ENCODE measurements at regions not wholly inside any gene's neighbourhood (a gene's known extent, or its start where the extent isn't known, plus 50 kb on each side); places are given as distances from the start of the nearest gene placed in this dataset.

- Histone ChIP-seq H3K27me3 (ENCODE audit: control insufficient read depth, insufficient read depth, low read length) (no peaks in the 10 kb centered on the region; the same call in none of the 2 replicates), H3K36me3 (ENCODE audit: control insufficient read depth, insufficient read depth, low read length) (no peaks in the 10 kb centered on the region), H3K4me3 (ENCODE audit: low read depth, low read length) (no peak overlapping the region)
- CTCF ChIA-PET, result interaction anchor here (0.6 to 1.5 kb wide), 4 partner anchors 15 to 85 kb away, joined by 3 to 4 read pairs (median 3); no protein-coding TSS in a partner anchor
- POLR2A ChIA-PET, result no interaction called here
- DNase-seq (ENCODE audit: low read depth), result no peak
- no peak for TF ChIP-seq CTCF (IDR thresholded peaks at IDR 0.05; ENCODE audit: insufficient read depth, low read depth, low read length)
Observed at GRCh38 chr2:62334009-62334408, 138.1 kb downstream of the B3GNT2 start.

GRCh38 chr2:62330959-62331358 is 135.0 kb downstream of the B3GNT2 start:
- Histone ChIP-seq H3K27me3 (ENCODE audit: control insufficient read depth, insufficient read depth, low read length) (no peaks in the 10 kb centered on the region; the same call in none of the 2 replicates), H3K36me3 (ENCODE audit: control insufficient read depth, insufficient read depth, low read length) (no peaks in the 10 kb centered on the region), H3K4me3 (ENCODE audit: low read depth, low read length) (no peak overlapping the region)
- CTCF ChIA-PET, result no interaction called here
- no peak for DNase-seq (ENCODE audit: low read depth)
- POLR2A ChIA-PET, result no interaction called here
- TF ChIP-seq CTCF (IDR thresholded peaks at IDR 0.05; ENCODE audit: insufficient read depth, low read depth, low read length), result no peak

DNA sequence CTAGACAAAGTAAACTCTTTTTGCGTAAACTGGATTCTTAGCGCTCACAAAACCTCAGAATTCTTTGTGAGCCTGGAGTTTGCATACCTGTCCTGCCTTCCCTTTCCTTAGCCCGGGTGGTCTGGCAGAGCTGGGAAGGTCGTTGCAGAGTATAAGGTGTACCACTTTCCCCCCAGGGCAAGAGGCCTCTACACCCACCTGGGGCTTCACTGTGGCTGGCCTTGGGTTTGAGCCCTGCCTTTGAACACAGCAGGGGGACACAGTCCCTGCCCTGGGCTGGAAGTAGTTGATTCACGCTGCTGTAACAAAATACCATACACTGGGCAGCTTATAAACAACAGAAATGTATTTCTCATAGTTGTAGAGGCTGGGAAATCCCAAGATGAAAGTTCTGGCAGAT is 133.9 kb downstream of the B3GNT2 start:
- Histone ChIP-seq H3K4me3 (ENCODE audit: low read depth, low read length) (no peak overlapping the region), H3K36me3 (ENCODE audit: control insufficient read depth, insufficient read depth, low read length) (no peaks in the 10 kb centered on the region), H3K27me3 (ENCODE audit: control insufficient read depth, insufficient read depth, low read length) (no peaks in the 10 kb centered on the region; the same call in none of the 2 replicates)
- POLR2A ChIA-PET, result no interaction called here
- CTCF ChIA-PET, result no interaction called here
- no peak for TF ChIP-seq CTCF (IDR thresholded peaks at IDR 0.05; ENCODE audit: insufficient read depth, low read depth, low read length)
- no peak for DNase-seq (ENCODE audit: low read depth)

DNA sequence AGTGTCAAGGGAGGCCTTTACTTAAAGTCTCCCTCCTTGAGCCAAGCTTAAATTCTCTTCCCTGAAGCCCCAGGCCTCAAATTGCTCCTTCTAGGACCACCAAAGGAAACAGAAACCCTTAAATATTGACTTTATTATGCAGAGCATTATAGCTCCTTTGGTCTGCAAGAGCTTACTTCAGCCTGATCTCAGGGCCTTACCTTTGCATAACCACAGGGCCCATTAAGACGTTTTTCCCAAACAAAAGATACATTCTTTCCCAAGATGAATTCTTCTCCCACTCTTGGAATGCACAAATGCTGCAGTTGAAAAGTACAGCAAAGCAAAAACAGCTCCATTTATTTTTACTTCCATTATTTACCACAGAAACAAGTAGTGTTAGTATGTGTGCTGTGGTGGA is 130.8 kb downstream of the B3GNT2 start:
- TF ChIP-seq CTCF (IDR thresholded peaks at IDR 0.05; ENCODE audit: insufficient read depth, low read depth, low read length), result no peak
- Histone ChIP-seq H3K4me3 (ENCODE audit: low read depth, low read length) (no peak overlapping the region), H3K27me3 (ENCODE audit: control insufficient read depth, insufficient read depth, low read length) (no peaks in the 10 kb centered on the region), H3K36me3 (ENCODE audit: control insufficient read depth, insufficient read depth, low read length) (no peaks in the 10 kb centered on the region)
- CTCF ChIA-PET, result no interaction called here
- POLR2A ChIA-PET, result no interaction called here
- DNase-seq (ENCODE audit: low read depth), result no peak

DNA sequence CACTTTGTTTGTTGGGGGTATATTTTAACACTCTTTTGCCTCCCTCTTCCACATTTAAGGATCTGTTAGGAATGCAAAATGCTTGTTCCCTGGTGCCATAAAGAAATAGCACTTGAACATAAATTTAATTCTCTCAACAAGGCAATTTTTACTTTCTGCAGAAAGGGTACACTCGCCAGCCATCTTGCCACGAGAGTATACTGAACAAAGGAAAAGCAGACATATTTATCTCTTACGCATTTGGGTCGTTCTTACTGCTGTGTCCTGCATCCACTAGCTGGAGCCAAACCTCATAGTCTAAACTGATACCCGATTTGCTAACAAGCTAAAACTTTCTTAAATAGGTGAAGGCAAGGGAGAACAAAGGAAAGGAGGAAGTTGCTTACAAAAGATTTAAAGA is 129.5 kb downstream of the B3GNT2 start:
- Histone ChIP-seq H3K27me3 (ENCODE audit: control insufficient read depth, insufficient read depth, low read length) (no peaks in the 10 kb centered on the region), H3K4me3 (ENCODE audit: low read depth, low read length) (no peak overlapping the region), H3K36me3 (ENCODE audit: control insufficient read depth, insufficient read depth, low read length) (no peaks in the 10 kb centered on the region)
- no peak for DNase-seq (ENCODE audit: low read depth)
- TF ChIP-seq CTCF (IDR thresholded peaks at IDR 0.05; ENCODE audit: insufficient read depth, low read depth, low read length), result no peak
- CTCF ChIA-PET, result interaction anchor here (1.2 kb wide), 1 partner anchor 35 kb away, joined by 4 read pairs; no protein-coding TSS in a partner anchor
- POLR2A ChIA-PET, result no interaction called here

Measured in BJ (cell line).